ENCODE measurements at regions not wholly inside any gene's neighbourhood (a gene's known extent, or its start where the extent isn't known, plus 50 kb on each side); places are given as distances from the start of the nearest gene placed in this dataset.

DNA sequence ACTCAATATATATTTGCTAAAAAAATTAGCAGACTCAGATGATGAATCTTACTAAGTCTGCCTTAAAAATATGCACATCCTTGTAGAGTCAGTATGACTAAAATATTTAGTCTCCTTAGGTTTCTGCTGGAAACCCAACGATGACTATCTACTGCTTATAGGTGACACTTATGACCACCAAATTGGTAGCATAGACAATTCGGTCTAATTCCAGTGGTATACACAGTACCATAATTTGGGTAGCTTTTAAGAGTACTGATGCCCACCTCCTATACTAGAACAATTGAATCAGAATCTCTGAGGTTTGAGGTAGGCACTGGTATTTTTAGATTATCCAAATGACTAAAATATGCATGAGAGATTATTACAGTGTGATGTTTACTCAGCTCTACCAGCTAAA is 740.8 kb upstream of the ZEB2 start:
- intact Hi-C loops (cut with micrococcal nuclease): no loop called here
- ATAC-seq (ENCODE audit: low read depth) (no peak), DNase-seq (no peak)
- no peaks in the 10 kb centered on the region for H3K9me3 Mint-ChIP-seq
- POLR2A ChIA-PET: no interaction called here
- H3K27ac Mint-ChIP-seq: no peak overlapping the region
- H3K4me1 Mint-ChIP-seq: peaks cover 6% of the 10 kb centered on the region
- H3K36me3 Mint-ChIP-seq (ENCODE audit: low read depth): no peaks in the 10 kb centered on the region
- CTCF ChIA-PET: interaction anchor here (0.6 kb wide), 1 partner anchor 155 kb away, joined by 3 read pairs; no protein-coding TSS in a partner anchor
- H3K27me3 Mint-ChIP-seq: peaks cover 6% of the 10 kb centered on the region
- TF ChIP-seq, protein P1, sequence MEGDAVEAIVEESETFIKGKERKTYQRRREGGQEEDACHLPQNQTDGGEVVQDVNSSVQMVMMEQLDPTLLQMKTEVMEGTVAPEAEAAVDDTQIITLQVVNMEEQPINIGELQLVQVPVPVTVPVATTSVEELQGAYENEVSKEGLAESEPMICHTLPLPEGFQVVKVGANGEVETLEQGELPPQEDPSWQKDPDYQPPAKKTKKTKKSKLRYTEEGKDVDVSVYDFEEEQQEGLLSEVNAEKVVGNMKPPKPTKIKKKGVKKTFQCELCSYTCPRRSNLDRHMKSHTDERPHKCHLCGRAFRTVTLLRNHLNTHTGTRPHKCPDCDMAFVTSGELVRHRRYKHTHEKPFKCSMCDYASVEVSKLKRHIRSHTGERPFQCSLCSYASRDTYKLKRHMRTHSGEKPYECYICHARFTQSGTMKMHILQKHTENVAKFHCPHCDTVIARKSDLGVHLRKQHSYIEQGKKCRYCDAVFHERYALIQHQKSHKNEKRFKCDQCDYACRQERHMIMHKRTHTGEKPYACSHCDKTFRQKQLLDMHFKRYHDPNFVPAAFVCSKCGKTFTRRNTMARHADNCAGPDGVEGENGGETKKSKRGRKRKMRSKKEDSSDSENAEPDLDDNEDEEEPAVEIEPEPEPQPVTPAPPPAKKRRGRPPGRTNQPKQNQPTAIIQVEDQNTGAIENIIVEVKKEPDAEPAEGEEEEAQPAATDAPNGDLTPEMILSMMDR (IDR thresholded peaks at IDR 0.05): no peak
- no peak overlapping the region for H3K4me3 Mint-ChIP-seq

DNA sequence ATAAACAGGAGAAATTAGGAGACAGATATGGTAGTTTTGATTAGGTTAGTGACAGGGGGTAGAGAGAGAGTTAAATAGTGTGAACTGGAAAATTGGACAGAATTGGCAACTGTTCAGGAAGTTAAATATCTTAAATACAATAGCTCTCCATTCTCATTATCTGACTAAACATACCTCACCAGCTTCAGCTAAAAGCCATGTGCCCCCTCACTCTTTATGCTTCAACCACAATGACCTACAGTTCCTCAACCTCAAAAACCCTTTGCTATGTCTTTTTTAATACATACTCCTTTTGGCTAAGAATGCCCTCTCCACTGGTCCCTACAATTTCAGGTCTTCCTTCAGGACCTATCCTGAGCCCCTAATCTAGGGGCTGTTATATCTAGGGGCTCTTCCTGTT is 740.2 kb upstream of the ZEB2 start:
- ATAC-seq (ENCODE audit: low read depth) (no peak), DNase-seq (no peak)
- TF ChIP-seq, protein P1 (IDR thresholded peaks at IDR 0.05): no peak
- peaks cover 6% of the 10 kb centered on the region for H3K27me3 Mint-ChIP-seq
- no peak overlapping the region for H3K4me3 Mint-ChIP-seq
- ChIA-PET POLR2A (no interaction called here), CTCF (interaction anchor here (0.6 kb wide), 1 partner anchor 156 kb away, joined by 3 read pairs; no protein-coding TSS in a partner anchor)
- H3K27ac Mint-ChIP-seq: no peak overlapping the region
- no peaks in the 10 kb centered on the region for H3K36me3 Mint-ChIP-seq (ENCODE audit: low read depth)
- H3K4me1 Mint-ChIP-seq: peaks cover 6% of the 10 kb centered on the region
- intact Hi-C loops (cut with micrococcal nuclease): no loop called here
- no peaks in the 10 kb centered on the region for H3K9me3 Mint-ChIP-seq

DNA sequence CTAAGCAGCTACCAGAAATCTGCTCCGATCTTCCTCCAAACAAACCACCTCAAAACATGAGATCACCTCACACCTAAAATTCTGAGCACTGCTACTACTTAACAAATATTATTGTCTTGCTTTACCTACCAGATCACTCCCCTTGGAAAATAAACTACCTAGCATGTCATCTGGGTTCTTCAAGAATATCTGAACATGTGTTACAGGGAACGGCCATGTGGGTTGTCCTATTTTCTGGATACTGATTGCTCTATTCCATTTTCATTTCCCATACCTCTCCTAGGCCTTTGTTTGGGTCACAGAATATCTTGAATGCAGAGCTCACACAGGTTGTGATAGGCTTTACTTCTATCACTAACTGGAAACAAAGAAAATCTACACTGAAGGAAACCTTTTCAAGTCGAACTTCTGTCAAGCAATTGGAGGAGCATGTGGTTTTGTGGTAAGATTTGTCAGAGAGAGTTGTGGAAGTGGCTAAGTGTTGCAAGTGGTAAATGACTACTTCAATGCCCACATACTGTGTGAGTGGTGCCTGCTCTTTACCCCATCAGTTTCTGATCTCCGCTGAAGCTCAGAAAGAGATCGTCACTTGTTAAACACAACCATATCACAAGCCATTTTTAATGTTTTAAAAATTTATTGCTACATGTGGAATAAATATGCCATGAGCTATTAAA is 739.1 kb upstream of the ZEB2 start:
- POLR2A ChIA-PET: interaction anchor here (0.7 kb wide), 1 partner anchor 147 kb away, joined by 4 read pairs; no protein-coding TSS in a partner anchor
- Mint-ChIP-seq H3K27ac (no peak overlapping the region), H3K4me1 (peaks cover 6% of the 10 kb centered on the region), H3K4me3 (no peak overlapping the region), H3K9me3 (no peaks in the 10 kb centered on the region), H3K36me3 (ENCODE audit: low read depth) (no peaks in the 10 kb centered on the region), H3K27me3 (peaks cover 6% of the 10 kb centered on the region)
- TF ChIP-seq, protein P1 (IDR thresholded peaks at IDR 0.05): no peak
- DNase-seq (no peak), ATAC-seq (ENCODE audit: low read depth) (peak; percentile 56)
- intact Hi-C loops (cut with micrococcal nuclease): no loop called here
- CTCF ChIA-PET: interaction anchor here (0.6 kb wide), 1 partner anchor 86 kb away, joined by 3 read pairs; no protein-coding TSS in a partner anchor

DNA sequence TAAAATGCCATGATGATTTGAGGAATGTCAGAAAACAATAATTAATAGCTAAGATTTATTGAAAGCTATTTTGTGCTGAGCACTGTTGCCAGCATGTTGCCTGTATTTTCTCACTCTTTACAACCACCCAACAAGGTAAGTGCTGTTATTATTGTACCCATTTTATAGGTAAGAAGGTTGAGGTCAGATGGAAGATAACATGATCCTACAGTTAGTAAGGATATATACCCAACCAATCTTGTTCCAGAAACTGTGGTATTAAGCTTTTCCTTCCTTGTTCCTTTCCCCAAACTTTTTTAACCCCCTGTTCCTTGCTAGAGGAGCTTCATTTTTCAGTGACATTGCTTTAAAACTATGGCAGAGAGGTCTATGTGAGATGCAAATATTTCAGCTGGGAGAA is 738.0 kb upstream of the ZEB2 start:
- peaks cover 6% of the 10 kb centered on the region for H3K27me3 Mint-ChIP-seq
- no peak overlapping the region for H3K4me3 Mint-ChIP-seq
- H3K27ac Mint-ChIP-seq: no peak overlapping the region
- CTCF ChIA-PET: no interaction called here
- peaks cover 6% of the 10 kb centered on the region for H3K4me1 Mint-ChIP-seq
- no peak for DNase-seq
- H3K9me3 Mint-ChIP-seq: no peaks in the 10 kb centered on the region
- intact Hi-C loops (cut with micrococcal nuclease): no loop called here
- no peak for ATAC-seq (ENCODE audit: low read depth)
- H3K36me3 Mint-ChIP-seq (ENCODE audit: low read depth): no peaks in the 10 kb centered on the region
- POLR2A ChIA-PET: no interaction called here
- TF ChIP-seq, protein P1 (IDR thresholded peaks at IDR 0.05): no peak

DNA sequence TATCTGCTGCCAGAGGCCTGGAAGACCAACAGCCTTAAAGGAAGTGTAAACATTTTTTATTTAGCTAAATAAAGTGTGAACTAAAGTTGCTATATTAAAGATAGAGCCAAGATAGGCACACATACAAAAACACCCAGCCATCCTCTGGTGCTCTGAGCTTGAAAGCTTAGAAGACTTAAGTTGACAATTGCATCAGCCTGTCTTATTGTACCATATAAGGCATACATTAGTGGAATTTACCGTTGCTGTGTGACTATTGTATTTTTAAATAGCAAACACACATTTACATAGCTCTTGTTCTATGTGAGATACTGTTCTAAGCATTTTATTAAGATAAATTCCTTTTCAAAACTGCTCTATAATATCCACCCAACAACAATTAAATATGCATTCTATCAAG is 736.6 kb upstream of the ZEB2 start:
- intact Hi-C loops (cut with micrococcal nuclease): no loop called here
- Mint-ChIP-seq H3K27me3 (peaks cover 6% of the 10 kb centered on the region), H3K4me1 (peaks cover 12% of the 10 kb centered on the region), H3K9me3 (no peaks in the 10 kb centered on the region), H3K27ac (no peak overlapping the region), H3K4me3 (no peak overlapping the region), H3K36me3 (ENCODE audit: low read depth) (no peaks in the 10 kb centered on the region)
- DNase-seq (no peak), ATAC-seq (ENCODE audit: low read depth) (no peak)
- CTCF ChIA-PET: no interaction called here
- TF ChIP-seq, protein P1 (IDR thresholded peaks at IDR 0.05): no peak
- POLR2A ChIA-PET: interaction anchor here (0.7 kb wide), 2 partner anchors 10 to 19 kb away, joined by 3 to 4 read pairs; no protein-coding TSS in a partner anchor
